H1 (cell line): ENCODE measurements at regions not wholly inside any gene's neighbourhood (a gene's known extent, or its start where the extent isn't known, plus 50 kb on each side); places are given as distances from the start of the nearest gene placed in this dataset.

ENCODE experiments used
- CTCF ChIA-PET: fragments of 300-600 bp; sonication (Branson Sonifier 250); formaldehyde crosslinking; loops from one replicate; lab custom pipeline; 2021; ENCODE audit not compliant: partially characterized antibody; lab: Charles Lee
- POLR2A ChIA-PET: fragments of 300-600 bp; sonication (Branson Sonifier 250); formaldehyde crosslinking; loops from one replicate; lab custom pipeline; 2021; ENCODE audit warnings: inconsistent platforms; ENCODE audit not compliant: partially characterized antibody; lab: Charles Lee
- DNase-seq, 2 experiments: peaks; one replicate each; pipeline versions ENCODE4 v3.0.0 to v3.0.0-alpha.2; 2010 to 2022; ENCODE audit warnings: low spot score in 2 of 2, low read depth in 1 of 2, mixed read lengths in 1 of 2
- FAIRE-seq: peaks from 2 replicates; lab custom pipeline; 2011; peaks lifted over from hg19 to GRCh38; lab: Jason Lieb, UNC
- H2AFZ ChIP-seq: 2 replicates; pipeline ENCODE4 v1.8.1; 2012; ENCODE audit warnings: low read length, inconsistent platforms
- H2AK5ac ChIP-seq: 2 replicates; pipeline ENCODE4 v1.6.1; 2013; ENCODE audit warnings: low read depth, low read length
- H2BK120ac ChIP-seq: replicated peaks from 2 replicates; pipeline ENCODE3; 2013; ENCODE audit warnings: low read depth, low read length, inconsistent platforms
- H2BK12ac ChIP-seq: 2 replicates; pipeline ENCODE4 v1.6.1; 2013; ENCODE audit warnings: low read depth, low read length
- H2BK15ac ChIP-seq: 2 replicates; pipeline ENCODE4 v1.6.1; 2013; ENCODE audit warnings: low read length
- H2BK20ac ChIP-seq: 2 replicates; pipeline ENCODE4 v1.6.1; 2013; ENCODE audit warnings: low read length
- H2BK5ac ChIP-seq: 2 replicates; pipeline ENCODE4 v1.6.1; 2013; ENCODE audit warnings: low read depth, low read length
- H3K14ac ChIP-seq: 2 replicates; pipeline ENCODE4 v1.6.1; 2013; ENCODE audit warnings: inconsistent platforms; ENCODE audit not compliant: insufficient read length
- H3K18ac ChIP-seq: 2 replicates; pipeline ENCODE4 v1.6.1; 2013; ENCODE audit warnings: low read length; ENCODE audit errors: extremely low read depth
- H3K23ac ChIP-seq: 2 replicates; pipeline ENCODE4 v1.6.1; 2013; ENCODE audit warnings: inconsistent platforms; ENCODE audit not compliant: insufficient read length
- H3K23me2 ChIP-seq: 2 replicates; pipeline ENCODE4 v1.6.1; 2013; ENCODE audit warnings: low read depth, low read length
- H3K27ac ChIP-seq: 2 replicates; pipeline ENCODE4 v1.6.1; 2011; ENCODE audit warnings: low read depth, low read length, inconsistent platforms
- H3K27me3 ChIP-seq, 4 experiments: replicated peaks in 1 of 4; 1 replicate in 1 of 4; 2 replicates in 3 of 4; pipeline versions ENCODE4 v1.6.1 to v1.8.1; 2011 to 2013; ENCODE audit warnings: low read length in 3 of 4, mild to moderate bottlenecking in 3 of 4, inconsistent platforms in 2 of 4, mixed read lengths in 2 of 4, moderate library complexity in 1 of 4; ENCODE audit not compliant: control insufficient read depth in 3 of 4, insufficient read depth in 3 of 4; ENCODE audit errors: extremely low read depth in 1 of 4
- H3K36me3 ChIP-seq, 4 experiments: 2 replicates each; pipeline versions ENCODE4 v1.6.1 to v1.8.1; 2011 to 2013; ENCODE audit warnings: mild to moderate bottlenecking in 4 of 4, low read length in 3 of 4, moderate library complexity in 2 of 4, control low read depth in 1 of 4, inconsistent platforms in 1 of 4; ENCODE audit not compliant: insufficient read depth in 4 of 4, control insufficient read depth in 2 of 4
- H3K4ac ChIP-seq: replicated peaks from 2 replicates; pipeline ENCODE3; 2013; ENCODE audit warnings: low read length, low read depth, mixed read lengths, inconsistent platforms; ENCODE audit not compliant: insufficient read length
- H3K4me1 ChIP-seq, 4 experiments: replicated peaks in 1 of 4; 1 replicate in 1 of 4; 2 replicates in 3 of 4; pipeline versions ENCODE4 v1.6.1 to v1.8.1; 2011 to 2013; ENCODE audit warnings: low read length in 3 of 4, inconsistent platforms in 2 of 4, mixed read lengths in 1 of 4; ENCODE audit not compliant: insufficient read depth in 4 of 4, control insufficient read depth in 3 of 4
- H3K4me2 ChIP-seq, 2 experiments: 2 replicates each; pipeline versions ENCODE4 v1.6.1 to v1.8.1; 2011 to 2013; ENCODE audit warnings: low read depth in 2 of 2, low read length in 2 of 2, control low read depth in 1 of 2, inconsistent platforms in 1 of 2, mild to moderate bottlenecking in 1 of 2; ENCODE audit not compliant: insufficient read depth in 1 of 2
- H3K4me3 ChIP-seq, 4 experiments: fragments of 200-600, 300-600 bp in 1 of 4; sonication (generic), shearing (Covaris generic), sonication (Bioruptor Twin) in 1 of 4; 2 replicates each; pipeline versions ENCODE4 v1.5.1 to v1.8.1; 2011 to 2016; ENCODE audit warnings: low read length in 4 of 4, low read depth in 3 of 4, control low read depth in 2 of 4, inconsistent platforms in 2 of 4, mild to moderate bottlenecking in 2 of 4, mixed read lengths in 1 of 4, moderate library complexity in 1 of 4; ENCODE audit not compliant: insufficient read depth in 2 of 4; ENCODE audit errors: extremely low read depth in 1 of 4
- H3K56ac ChIP-seq: replicated peaks from 2 replicates; pipeline ENCODE3; 2013; ENCODE audit warnings: low read depth, mild to moderate bottlenecking, mixed read lengths, low read length, inconsistent platforms; ENCODE audit not compliant: insufficient read length
- H3K79me1 ChIP-seq: 2 replicates; pipeline ENCODE4 v1.6.1; 2013; ENCODE audit warnings: low read depth, low read length, control low read depth
- H3K79me2 ChIP-seq, 2 experiments: 2 replicates each; pipeline versions ENCODE4 v1.6.1 to v1.8.1; 2012 to 2013; ENCODE audit warnings: low read length in 2 of 2, mild to moderate bottlenecking in 2 of 2, inconsistent platforms in 1 of 2; ENCODE audit not compliant: insufficient read depth in 2 of 2, control insufficient read depth in 1 of 2
- H3K9ac ChIP-seq, 4 experiments: replicated peaks in 1 of 4; 1 replicate in 1 of 4; 2 replicates in 3 of 4; pipeline versions ENCODE4 v1.6.1 to v1.8.1; 2011 to 2013; ENCODE audit warnings: low read depth in 3 of 4, low read length in 3 of 4, control low read depth in 2 of 4, mild to moderate bottlenecking in 2 of 4, moderate library complexity in 2 of 4, inconsistent platforms in 1 of 4; ENCODE audit errors: extremely low read depth in 1 of 4
- H3K9me3 ChIP-seq, 2 experiments: 2 replicates each; pipeline versions ENCODE4 v1.6.1 to v1.8.1; 2012 to 2013; ENCODE audit warnings: mild to moderate bottlenecking in 2 of 2, moderate library complexity in 2 of 2, control low read depth in 1 of 2, inconsistent platforms in 1 of 2, low read depth in 1 of 2, low read length in 1 of 2, mixed read lengths in 1 of 2; ENCODE audit not compliant: insufficient read depth in 2 of 2
- H4K20me1 ChIP-seq, 2 experiments: replicated peaks in 1 of 2; 2 replicates each; pipeline versions ENCODE3 to v1.8.1; 2011 to 2013; ENCODE audit warnings: inconsistent platforms in 2 of 2, low read length in 2 of 2, mild to moderate bottlenecking in 1 of 2; ENCODE audit not compliant: insufficient read depth in 2 of 2, control insufficient read depth in 1 of 2
- H4K5ac ChIP-seq: 2 replicates; pipeline ENCODE4 v1.6.1; 2013; ENCODE audit warnings: low read length, low read depth, mixed read lengths, inconsistent platforms; ENCODE audit not compliant: insufficient read length
- H4K8ac ChIP-seq: 2 replicates; pipeline ENCODE4 v1.8.0; 2013; ENCODE audit warnings: mild to moderate bottlenecking, moderate library complexity, low read length, inconsistent platforms; ENCODE audit not compliant: insufficient read depth; ENCODE audit errors: extremely low read depth
- H4K91ac ChIP-seq: replicated peaks from 2 replicates; pipeline ENCODE3; 2013; ENCODE audit warnings: low read length, mixed read lengths, inconsistent platforms; ENCODE audit not compliant: insufficient read length
- BCL11A ChIP-seq, 2 experiments: IDR thresholded peaks; one replicate each; pipeline ENCODE4 v1.6.1; 2011; ENCODE audit warnings: low read depth in 2 of 2, low read length in 2 of 2, mild to moderate bottlenecking in 2 of 2
- SP2 ChIP-seq: IDR thresholded peaks from 2 replicates; pipeline ENCODE4 v1.6.1; 2012; ENCODE audit warnings: mild to moderate bottlenecking, low read length, inconsistent platforms
- TAF7 ChIP-seq: optimal IDR thresholded peaks from 2 replicates; pipeline ENCODE3; 2011; ENCODE audit warnings: low read depth, mild to moderate bottlenecking, inconsistent platforms, low read length, moderate library complexity, borderline replicate concordance
- WGBS, 2 experiments: shearing (Covaris generic) in 1 of 2; methylation state at CpG; one replicate each; pipeline versions ENCODE4 v1.1.6 to v1.1.7; 2013 to 2015; ENCODE audit warnings: low lambda C conversion rate in 2 of 2, mixed read lengths in 2 of 2, inconsistent platforms in 1 of 2, low coverage in 1 of 2, missing lambda C conversion rate in 1 of 2; ENCODE audit not compliant: insufficient replicate concordance in 2 of 2, insufficient coverage in 1 of 2, insufficient read length in 1 of 2; ENCODE audit errors: extremely low coverage in 1 of 2, missing lambda C conversion rate in 1 of 2; 5-methylcytosine and 5-hydroxymethylcytosine counted together

DNA sequence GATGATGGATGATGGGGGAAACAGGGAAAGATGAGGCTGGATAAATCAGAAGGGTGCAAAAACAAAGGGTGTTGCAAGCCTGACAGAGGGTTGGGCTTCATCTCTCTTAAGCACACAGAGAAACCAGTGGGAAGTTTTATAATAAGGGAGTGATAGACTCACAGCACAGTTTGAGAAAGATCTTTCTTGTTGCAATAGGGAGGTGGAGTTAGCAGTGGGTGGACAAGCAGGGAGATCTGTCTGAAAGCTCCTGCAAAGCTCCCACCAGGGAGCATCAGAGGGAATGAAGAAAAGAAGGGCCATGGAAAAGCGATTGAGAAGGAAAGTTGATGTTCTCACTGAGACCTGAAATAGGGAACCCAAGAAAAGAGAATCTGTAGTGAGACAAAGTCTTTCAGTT, 64.9 kb downstream of the BOD1L2 start:
- no peak for TF ChIP-seq BCL11A (IDR thresholded peaks at IDR 0.05; ENCODE audit: low read depth in 2 of 2, low read length in 2 of 2)
- TF ChIP-seq TAF7 = no peak
- TF ChIP-seq SP2 = no peak
- TF ChIP-seq, all 59 proteins: peak for 0
- POLR2A ChIA-PET = no interaction called here
- Histone ChIP-seq H3K4me3 (no peak overlapping the region), H3K4me1 (peaks cover 10 to 20% (median 16%) of the 10 kb centered on the region in 4 experiments; a peak in 6 of 7 replicates), H3K9ac (no peak overlapping the region), H3K27ac (no peak overlapping the region), H2BK15ac (no peak overlapping the region), H2AFZ (no peak overlapping the region), H3K14ac (no peak overlapping the region), H3K23me2 (peaks cover 7% of the 10 kb centered on the region), H2BK12ac (peak overlapping the region; percentile 2; the same call in 1 of the 2 replicates), H3K9me3 (no peaks in the 10 kb centered on the region), H3K79me2 (no peaks in the 10 kb centered on the region), H3K4me2 (no peak overlapping the region), H3K56ac (no peak overlapping the region), H3K4ac (no peak overlapping the region), H3K79me1 (no peaks in the 10 kb centered on the region), H4K8ac (no peak overlapping the region), H4K5ac (no peak overlapping the region), H2BK5ac (no peak overlapping the region), H4K20me1 (no peaks in the 10 kb centered on the region), H4K91ac (no peak overlapping the region), H3K23ac (no peak overlapping the region), H3K36me3 (no peaks in the 10 kb centered on the region), H2BK20ac (peak overlapping the region; percentile 8; the same call in 1 of the 2 replicates), H2AK5ac (no peak overlapping the region), H3K18ac (no peak overlapping the region), H2BK120ac (no peak overlapping the region), H3K27me3 (peaks cover 0 to 3% (median 0%) of the 10 kb centered on the region in 4 experiments; a peak in 2 of 7 replicates)
- DNase-seq = no peak
- CTCF ChIA-PET = interaction anchor here (0.6 kb wide), 1 partner anchor 83 kb away, joined by 4 read pairs; no protein-coding TSS in a partner anchor
- FAIRE-seq = no peak
- 80% methylated on average over 1 of the region's 1 CpG; no CpG with 5 or more reads in 1 of the 2 experiments for WGBS, 2 experiments
